BJ (cell line): ENCODE measurements at regions not wholly inside any gene's neighbourhood (a gene's known extent, or its start where the extent isn't known, plus 50 kb on each side); places are given as distances from the start of the nearest gene placed in this dataset.

Experiments
- CTCF ChIA-PET: fragments of 350-600 bp; formaldehyde crosslinking; extraction: SDS; loops from one replicate; lab custom pipeline; 2021; ENCODE audit warnings: antibody characterized with exemption, inconsistent platforms; lab: Yijun Ruan, JAX
- POLR2A ChIA-PET: fragments of 300-600 bp; sonication (Branson Sonifier 250); formaldehyde crosslinking; extraction: SDS; loops from one replicate; lab custom pipeline; 2021; ENCODE audit warnings: antibody characterized with exemption; lab: Charles Lee
- DNase-seq: peaks from one replicate; pipeline ENCODE4 v3.0.0-alpha.2; 2011; ENCODE audit warnings: low read depth
- H3K27me3 ChIP-seq: 2 replicates; pipeline ENCODE4 v1.6.0; 2011; ENCODE audit warnings: low read length; ENCODE audit not compliant: control insufficient read depth, insufficient read depth
- H3K36me3 ChIP-seq: 2 replicates; pipeline ENCODE4 v1.5.1; 2011; ENCODE audit warnings: low read length; ENCODE audit not compliant: control insufficient read depth, insufficient read depth
- H3K4me3 ChIP-seq: 2 replicates; pipeline ENCODE4 v1.5.1; 2011; ENCODE audit warnings: low read depth, mild to moderate bottlenecking, control low read depth, low read length
- TF ChIP-seq, protein P1 (sequence below): IDR thresholded peaks from 2 replicates; pipeline ENCODE4 v1.5.1; 2011; ENCODE audit warnings: low read depth, mild to moderate bottlenecking, control low read depth, inconsistent platforms, low read length, moderate library complexity; ENCODE audit not compliant: insufficient read depth

- DNase-seq: no peak
- ChIA-PET CTCF (no interaction called here), POLR2A (no interaction called here)
- Histone ChIP-seq H3K4me3 (no peak overlapping the region), H3K36me3 (no peaks in the 10 kb centered on the region), H3K27me3 (no peaks in the 10 kb centered on the region)
- TF ChIP-seq, protein P1, sequence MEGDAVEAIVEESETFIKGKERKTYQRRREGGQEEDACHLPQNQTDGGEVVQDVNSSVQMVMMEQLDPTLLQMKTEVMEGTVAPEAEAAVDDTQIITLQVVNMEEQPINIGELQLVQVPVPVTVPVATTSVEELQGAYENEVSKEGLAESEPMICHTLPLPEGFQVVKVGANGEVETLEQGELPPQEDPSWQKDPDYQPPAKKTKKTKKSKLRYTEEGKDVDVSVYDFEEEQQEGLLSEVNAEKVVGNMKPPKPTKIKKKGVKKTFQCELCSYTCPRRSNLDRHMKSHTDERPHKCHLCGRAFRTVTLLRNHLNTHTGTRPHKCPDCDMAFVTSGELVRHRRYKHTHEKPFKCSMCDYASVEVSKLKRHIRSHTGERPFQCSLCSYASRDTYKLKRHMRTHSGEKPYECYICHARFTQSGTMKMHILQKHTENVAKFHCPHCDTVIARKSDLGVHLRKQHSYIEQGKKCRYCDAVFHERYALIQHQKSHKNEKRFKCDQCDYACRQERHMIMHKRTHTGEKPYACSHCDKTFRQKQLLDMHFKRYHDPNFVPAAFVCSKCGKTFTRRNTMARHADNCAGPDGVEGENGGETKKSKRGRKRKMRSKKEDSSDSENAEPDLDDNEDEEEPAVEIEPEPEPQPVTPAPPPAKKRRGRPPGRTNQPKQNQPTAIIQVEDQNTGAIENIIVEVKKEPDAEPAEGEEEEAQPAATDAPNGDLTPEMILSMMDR: no peak
These were observed 74.3 kb upstream of the KCNJ15 start for GRCh38 chr21:38182370-38182985.

- H3K4me3 ChIP-seq: no peak overlapping the region
- DNase-seq: no peak
- POLR2A ChIA-PET: no interaction called here
- TF ChIP-seq, protein P1: no peak
- H3K36me3 ChIP-seq: no peaks in the 10 kb centered on the region
- no peaks in the 10 kb centered on the region for H3K27me3 ChIP-seq
- CTCF ChIA-PET: no interaction called here
These were observed 72.8 kb upstream of the KCNJ15 start for GRCh38 chr21:38183961-38184360.

GRCh38 chr21:38186661-38187270 is 70.0 kb upstream of the KCNJ15 start:
- ChIA-PET POLR2A (no interaction called here), CTCF (interaction anchor here (1.1 kb wide), 1 partner anchor 166 kb away, joined by 3 read pairs; no protein-coding TSS in a partner anchor)
- H3K4me3 ChIP-seq: no peak overlapping the region
- TF ChIP-seq, protein P1: no peak
- H3K27me3 ChIP-seq: peaks cover 2% of the 10 kb centered on the region; the same call in 1 of the 2 replicates
- DNase-seq: no peak
- H3K36me3 ChIP-seq: no peaks in the 10 kb centered on the region

DNA sequence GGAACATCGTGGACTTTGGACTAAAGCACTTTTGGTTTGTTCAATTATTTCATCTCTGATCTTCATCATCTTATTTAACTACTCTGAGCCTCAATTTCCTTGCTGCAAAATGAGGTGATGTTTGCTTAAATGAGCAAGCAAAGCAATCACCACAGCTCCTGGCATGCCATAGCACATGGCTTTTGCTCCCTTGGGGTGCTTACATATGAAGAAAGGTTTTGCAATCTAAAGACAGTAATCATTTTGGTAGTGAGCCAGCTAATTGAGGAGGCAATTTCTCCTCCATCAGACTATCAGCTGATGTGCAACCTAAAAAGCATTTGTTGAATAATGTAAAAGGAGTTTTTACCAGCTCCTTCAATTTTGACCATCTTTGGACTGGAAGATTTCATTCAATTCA is 68.8 kb upstream of the KCNJ15 start:
- TF ChIP-seq, protein P1: no peak
- ChIA-PET POLR2A (no interaction called here), CTCF (interaction anchor here (1.3 to 1.4 kb wide), 2 partner anchors 13 to 168 kb away, joined by 3 to 5 read pairs; no protein-coding TSS in a partner anchor)
- no peak overlapping the region for H3K4me3 ChIP-seq
- peaks cover 2% of the 10 kb centered on the region; the same call in 1 of the 2 replicates for H3K27me3 ChIP-seq
- DNase-seq: no peak
- no peaks in the 10 kb centered on the region for H3K36me3 ChIP-seq

- POLR2A ChIA-PET: no interaction called here
- no peak for DNase-seq
- TF ChIP-seq, protein P1: no peak
- no peak overlapping the region for H3K4me3 ChIP-seq
- CTCF ChIA-PET: no interaction called here
- H3K27me3 ChIP-seq: peaks cover under 1% of the 10 kb centered on the region; the same call in 1 of the 2 replicates
- H3K36me3 ChIP-seq: no peaks in the 10 kb centered on the region
These were observed 60.8 kb upstream of the KCNJ15 start for GRCh38 chr21:38196036-38196435.
